ENCODE measurements at regions not wholly inside any gene's neighbourhood (a gene's known extent, or its start where the extent isn't known, plus 50 kb on each side); places are given as distances from the start of the nearest gene placed in this dataset.
A peak's percentile ranks its signal among the peaks of the same experiment; 100 is the strongest.

- peak; percentile 91 for DNase-seq (ENCODE audit: low read depth)
Observed at GRCh38 chr4:38189445-38189844, 229.2 kb downstream of the PTTG2 start.

- DNase-seq (ENCODE audit: low read depth), result peak; percentile 34
Observed at GRCh38 chr4:38190717-38191178, 230.6 kb downstream of the PTTG2 start.

GRCh38 chr4:38192516-38192915, 232.3 kb downstream of the PTTG2 start:
- DNase-seq (ENCODE audit: low read depth), result no peak

GRCh38 chr4:38193236-38193863, 233.2 kb downstream of the PTTG2 start:
- peak; percentile 50 for DNase-seq (ENCODE audit: low read depth)

- DNase-seq (ENCODE audit: low read depth), result no peak
Observed at GRCh38 chr4:38194047-38194602, 233.9 kb downstream of the PTTG2 start.

- no peak for DNase-seq (ENCODE audit: low read depth)
Observed at GRCh38 chr4:38195486-38195885, 235.3 kb downstream of the PTTG2 start.

- DNase-seq (ENCODE audit: low read depth), result no peak
Observed at GRCh38 chr4:38195911-38196310, 235.7 kb downstream of the PTTG2 start.

- DNase-seq (ENCODE audit: low read depth), result no peak
Observed at GRCh38 chr4:38202242-38202641, 242.0 kb downstream of the PTTG2 start.

- no peak for DNase-seq (ENCODE audit: low read depth)
Observed at GRCh38 chr4:38203609-38204008, 243.4 kb downstream of the PTTG2 start.

- no peak for DNase-seq (ENCODE audit: low read depth)
Observed at GRCh38 chr4:38204339-38205035, 244.3 kb downstream of the PTTG2 start.

GRCh38 chr4:38205261-38205660, 245.1 kb downstream of the PTTG2 start:
- no peak for DNase-seq (ENCODE audit: low read depth)

GRCh38 chr4:38207110-38207457, 246.9 kb downstream of the PTTG2 start:
- no peak for DNase-seq (ENCODE audit: low read depth)

- DNase-seq (ENCODE audit: low read depth), result no peak
Observed at GRCh38 chr4:38209654-38210053, 249.5 kb downstream of the PTTG2 start.

GRCh38 chr4:38210396-38211114, 250.4 kb downstream of the PTTG2 start:
- DNase-seq (ENCODE audit: low read depth), result peak; percentile 7

GRCh38 chr4:38211885-38212284, 251.7 kb downstream of the PTTG2 start:
- no peak for DNase-seq (ENCODE audit: low read depth)

- no peak for DNase-seq (ENCODE audit: low read depth)
Observed at GRCh38 chr4:38213083-38213805, 253.0 kb downstream of the PTTG2 start.

- no peak for DNase-seq (ENCODE audit: low read depth)
Observed at GRCh38 chr4:38222892-38223291, 262.7 kb downstream of the PTTG2 start.

GRCh38 chr4:38223306-38223705, 263.1 kb downstream of the PTTG2 start:
- no peak for DNase-seq (ENCODE audit: low read depth)

GRCh38 chr4:38223782-38224236, 263.6 kb downstream of the PTTG2 start:
- DNase-seq (ENCODE audit: low read depth), result no peak

- no peak for DNase-seq (ENCODE audit: low read depth)
Observed at GRCh38 chr4:38224850-38225249, 264.7 kb downstream of the PTTG2 start.

- DNase-seq (ENCODE audit: low read depth), result no peak
Observed at GRCh38 chr4:38226170-38226569, 266.0 kb downstream of the PTTG2 start.

Data from iris pigment epithelial cell (primary cell).